ENCODE measurements at regions not wholly inside any gene's neighbourhood (a gene's known extent, or its start where the extent isn't known, plus 50 kb on each side); places are given as distances from the start of the nearest gene placed in this dataset.

GRCh38 chr4:22881411-22881810 is 188.7 kb downstream of the GBA3 start:
- no peak for DNase-seq
- ChIA-PET POLR2A (no interaction called here), CTCF (no interaction called here)
- Histone ChIP-seq H3K27ac (ENCODE audit: low read depth in 1 of 2, low read length in 2 of 2) (no peak overlapping the region), H3K4me3 (ENCODE audit: low read length) (no peak overlapping the region), H3K36me3 (ENCODE audit: insufficient read depth, low read length) (no peaks in the 10 kb centered on the region), H3K27me3 (ENCODE audit: control insufficient read depth in 1 of 2, insufficient read depth in 2 of 2, low read length in 2 of 2) (no peaks in the 10 kb centered on the region), H3K9me3 (ENCODE audit: control insufficient read depth in 1 of 2, insufficient read depth in 1 of 2, low read length in 2 of 2) (peaks cover 0 to 4% of the 10 kb centered on the region in 2 experiments), H3K4me1 (ENCODE audit: insufficient read depth, low read length) (no peaks in the 10 kb centered on the region)
- Mint-ChIP-seq H3K27ac (no peak overlapping the region), H3K36me3 (ENCODE audit: low read depth) (no peaks in the 10 kb centered on the region), H3K9me3 (peaks cover 3% of the 10 kb centered on the region), H3K4me1 (ENCODE audit: low read depth) (no peaks in the 10 kb centered on the region), H3K27me3 (no peaks in the 10 kb centered on the region), H3K4me3 (no peak overlapping the region)
- TF ChIP-seq CTCF (IDR thresholded peaks at IDR 0.05) = no peak
- intact Hi-C loops (cut with DNase I, micrococcal nuclease) = no loop called here
- no peak for ATAC-seq (ENCODE audit: poor library complexity)

- Mint-ChIP-seq H3K36me3 (ENCODE audit: low read depth) (no peaks in the 10 kb centered on the region), H3K27ac (no peak overlapping the region), H3K9me3 (peaks cover 5% of the 10 kb centered on the region), H3K4me3 (no peak overlapping the region), H3K4me1 (ENCODE audit: low read depth) (no peaks in the 10 kb centered on the region), H3K27me3 (no peaks in the 10 kb centered on the region)
- peaks cover 0 to 4% of the 10 kb centered on the region in 2 experiments for H3K9me3 ChIP-seq (ENCODE audit: control insufficient read depth in 1 of 2, insufficient read depth in 1 of 2, low read length in 2 of 2)
- CTCF ChIA-PET = no interaction called here
- H3K4me1 ChIP-seq (ENCODE audit: insufficient read depth, low read length) = no peaks in the 10 kb centered on the region
- H3K27me3 ChIP-seq (ENCODE audit: control insufficient read depth in 1 of 2, insufficient read depth in 2 of 2, low read length in 2 of 2) = no peaks in the 10 kb centered on the region
- ATAC-seq (ENCODE audit: poor library complexity) (no peak), DNase-seq (no peak)
- no peak overlapping the region for H3K27ac ChIP-seq (ENCODE audit: low read depth in 1 of 2, low read length in 2 of 2)
- H3K4me3 ChIP-seq (ENCODE audit: low read length) = no peak overlapping the region
- no peaks in the 10 kb centered on the region for H3K36me3 ChIP-seq (ENCODE audit: insufficient read depth, low read length)
- TF ChIP-seq CTCF (IDR thresholded peaks at IDR 0.05) = no peak
- POLR2A ChIA-PET = no interaction called here
- intact Hi-C loops (cut with DNase I, micrococcal nuclease) = no loop called here
Measured at GRCh38 chr4:22877486-22878052, 184.8 kb downstream of the GBA3 start.

- no peak for TF ChIP-seq CTCF (IDR thresholded peaks at IDR 0.05)
- Mint-ChIP-seq H3K36me3 (ENCODE audit: low read depth) (no peaks in the 10 kb centered on the region), H3K27me3 (no peaks in the 10 kb centered on the region), H3K4me3 (no peak overlapping the region), H3K4me1 (ENCODE audit: low read depth) (no peaks in the 10 kb centered on the region), H3K9me3 (peaks cover 5% of the 10 kb centered on the region), H3K27ac (no peak overlapping the region)
- DNase-seq (no peak), ATAC-seq (ENCODE audit: poor library complexity) (no peak)
- intact Hi-C loops (cut with DNase I, micrococcal nuclease) = no loop called here
- Histone ChIP-seq H3K27me3 (ENCODE audit: control insufficient read depth in 1 of 2, insufficient read depth in 2 of 2, low read length in 2 of 2) (no peaks in the 10 kb centered on the region), H3K9me3 (ENCODE audit: control insufficient read depth in 1 of 2, insufficient read depth in 1 of 2, low read length in 2 of 2) (peaks cover 0 to 8% of the 10 kb centered on the region in 2 experiments), H3K27ac (ENCODE audit: low read depth in 1 of 2, low read length in 2 of 2) (no peak overlapping the region), H3K4me1 (ENCODE audit: insufficient read depth, low read length) (no peaks in the 10 kb centered on the region), H3K4me3 (ENCODE audit: low read length) (no peak overlapping the region), H3K36me3 (ENCODE audit: insufficient read depth, low read length) (no peaks in the 10 kb centered on the region)
- ChIA-PET POLR2A (no interaction called here), CTCF (no interaction called here)
Measured at GRCh38 chr4:22876270-22876669, 183.5 kb downstream of the GBA3 start.

Data from CD4-positive, alpha-beta T cell (primary cell).